Activated naive CD8-positive, alpha-beta T cell treated with anti-CD3 and anti-CD28 coated beads for 36 hours (primary cell): ENCODE measurements at regions not wholly inside any gene's neighbourhood (a gene's known extent, or its start where the extent isn't known, plus 50 kb on each side); places are given as distances from the start of the nearest gene placed in this dataset.

Source experiments
- DNase-seq: peaks from one replicate; pipeline ENCODE4 v3.0.0; 2021
- H3K27ac Mint-ChIP-seq: one replicate; pipeline ENCODE4 v1.8.0; 2022; ENCODE audit warnings: mild to moderate bottlenecking, moderate library complexity, mixed read lengths
- H3K27me3 Mint-ChIP-seq: one replicate; pipeline ENCODE4 v1.8.0; 2022; ENCODE audit warnings: mild to moderate bottlenecking, mixed read lengths
- H3K36me3 Mint-ChIP-seq: one replicate; pipeline ENCODE4 v1.8.0; 2021; ENCODE audit warnings: mild to moderate bottlenecking, mixed read lengths
- H3K4me1 Mint-ChIP-seq: one replicate; pipeline ENCODE4 v1.8.0; 2021; ENCODE audit warnings: mixed read lengths
- H3K4me3 Mint-ChIP-seq: one replicate; pipeline ENCODE4 v1.8.0; 2022; ENCODE audit warnings: mild to moderate bottlenecking, moderate library complexity, mixed read lengths
- H3K9me3 Mint-ChIP-seq: one replicate; pipeline ENCODE4 v1.8.0; 2022; ENCODE audit warnings: mixed read lengths

DNA sequence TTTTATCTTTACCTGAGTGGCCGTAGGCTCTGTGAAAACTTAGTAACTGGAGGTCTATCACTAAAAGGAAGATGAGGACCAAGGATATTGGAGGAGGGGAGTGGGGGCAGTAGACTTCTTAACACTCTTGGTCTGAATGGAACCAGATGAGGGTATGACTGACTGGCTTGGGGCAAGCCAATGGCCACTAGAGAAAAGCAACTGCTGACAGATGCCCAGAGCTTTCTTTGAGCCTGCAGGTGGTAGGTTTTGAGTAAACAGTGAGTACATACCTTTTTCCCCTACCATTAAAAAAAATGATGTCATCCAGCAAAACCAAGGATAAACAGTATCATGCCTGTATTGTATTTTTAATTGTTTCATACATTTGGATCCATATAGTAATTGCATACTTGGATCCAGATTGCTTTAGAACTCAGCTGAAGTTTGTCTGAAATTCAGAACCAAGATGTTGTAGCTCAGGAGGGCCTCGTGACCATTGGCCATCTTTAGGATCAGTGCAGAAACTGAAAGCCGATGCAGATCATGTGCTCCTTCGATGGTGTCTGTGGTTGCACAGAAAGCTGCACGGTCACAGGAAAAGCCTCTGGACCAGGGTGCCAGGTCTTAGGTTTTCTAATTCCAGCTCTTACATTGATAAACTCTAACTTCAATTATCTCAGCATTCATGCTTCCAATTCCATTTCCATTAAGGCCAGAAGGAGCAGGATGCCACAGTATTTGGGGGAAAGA lies 131.0 kb downstream of the PDGFRA start:
- Mint-ChIP-seq H3K27me3 (no peaks in the 10 kb centered on the region), H3K27ac (no peak overlapping the region), H3K36me3 (no peaks in the 10 kb centered on the region), H3K4me1 (no peaks in the 10 kb centered on the region), H3K9me3 (no peaks in the 10 kb centered on the region), H3K4me3 (no peak overlapping the region)
- DNase-seq, result no peak

GRCh38 chr4:54363037-54363436 lies 133.9 kb downstream of the PDGFRA start:
- no peak for DNase-seq
- Mint-ChIP-seq H3K27me3 (no peaks in the 10 kb centered on the region), H3K4me3 (no peak overlapping the region)

DNA sequence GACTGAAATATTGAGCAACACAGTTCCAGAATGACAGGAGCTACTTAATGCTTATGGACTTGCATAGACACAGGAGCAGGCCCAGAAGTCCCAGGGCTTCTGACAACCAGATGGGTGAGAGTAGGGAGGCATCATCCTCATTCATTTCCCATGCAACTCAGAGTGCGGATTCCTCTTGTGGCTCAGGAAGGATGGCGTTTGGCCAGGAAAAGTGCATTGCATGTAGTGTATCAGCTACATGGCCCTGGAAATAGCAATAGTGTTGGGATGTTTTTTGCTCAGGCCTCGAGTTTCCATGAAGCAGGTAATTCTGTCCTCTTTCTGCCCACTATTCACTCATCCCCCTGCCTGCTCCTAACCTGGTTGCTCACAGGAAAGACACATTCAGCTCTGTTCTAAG lies 136.6 kb downstream of the PDGFRA start:
- Mint-ChIP-seq H3K4me3 (no peak overlapping the region), H3K36me3 (no peaks in the 10 kb centered on the region), H3K27me3 (no peaks in the 10 kb centered on the region), H3K27ac (no peak overlapping the region), H3K9me3 (no peaks in the 10 kb centered on the region), H3K4me1 (no peaks in the 10 kb centered on the region)
- no peak for DNase-seq

More at GRCh38 chr4:54363037-54363436, 133.9 kb downstream of the PDGFRA start:
- no peaks in the 10 kb centered on the region for H3K9me3 Mint-ChIP-seq
- no peak overlapping the region for H3K27ac Mint-ChIP-seq
- H3K4me1 Mint-ChIP-seq, result no peaks in the 10 kb centered on the region
- H3K36me3 Mint-ChIP-seq, result no peaks in the 10 kb centered on the region

GRCh38 chr4:54367059-54367458 lies 138.0 kb downstream of the PDGFRA start:
- DNase-seq, result no peak
- Mint-ChIP-seq H3K4me1 (no peaks in the 10 kb centered on the region), H3K9me3 (no peaks in the 10 kb centered on the region), H3K27me3 (no peaks in the 10 kb centered on the region), H3K36me3 (no peaks in the 10 kb centered on the region), H3K27ac (no peak overlapping the region), H3K4me3 (no peak overlapping the region)

DNA sequence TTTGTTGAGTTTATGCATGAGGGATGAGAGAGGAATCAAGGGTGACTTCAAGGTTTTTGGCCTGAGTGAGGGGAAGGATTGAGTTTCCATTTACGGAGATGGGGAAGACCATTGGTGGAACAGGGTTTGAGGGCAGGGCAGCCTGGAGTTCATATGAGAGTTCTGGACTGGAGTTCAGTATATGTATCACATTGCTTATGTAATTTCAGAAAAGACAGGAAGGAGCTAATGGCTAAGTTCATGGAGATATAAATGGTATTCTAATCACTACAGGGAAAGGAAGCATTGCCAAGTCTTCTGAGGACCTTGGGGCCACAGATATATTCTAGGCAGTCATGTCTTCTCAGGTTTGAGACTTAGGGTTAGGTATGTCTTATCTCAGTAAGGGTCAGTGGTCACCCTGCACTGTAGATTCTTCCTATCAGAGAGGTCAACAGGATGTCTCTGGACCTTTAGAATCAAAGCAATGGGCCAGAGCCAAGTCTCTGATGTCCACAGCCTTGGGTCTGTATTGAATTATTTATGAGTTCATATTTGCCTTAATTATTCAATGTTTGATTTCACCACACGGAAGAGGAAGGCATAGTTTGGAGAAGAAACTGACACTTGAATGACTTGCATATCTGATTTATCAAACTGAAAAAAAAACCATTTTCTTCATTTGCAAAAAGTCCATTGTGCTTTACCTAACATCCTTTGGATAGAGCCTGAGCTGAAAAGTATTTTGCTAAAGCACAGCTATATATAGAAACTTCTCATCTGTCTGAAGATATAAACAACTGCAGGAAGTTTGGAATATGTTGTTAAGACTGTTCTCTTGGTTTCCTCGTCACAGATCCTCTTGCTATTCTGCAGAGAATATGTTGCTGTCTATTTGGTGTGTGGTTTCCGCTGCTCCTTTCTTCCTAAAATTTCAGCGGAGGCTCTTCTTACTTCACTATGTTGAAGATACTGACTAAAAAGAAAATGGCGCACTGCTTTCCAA lies 139.5 kb downstream of the PDGFRA start:
- H3K27ac Mint-ChIP-seq, result no peak overlapping the region
- peaks cover 3% of the 10 kb centered on the region for H3K27me3 Mint-ChIP-seq
- H3K4me3 Mint-ChIP-seq, result no peak overlapping the region
- no peaks in the 10 kb centered on the region for H3K9me3 Mint-ChIP-seq
- H3K4me1 Mint-ChIP-seq, result no peaks in the 10 kb centered on the region
- H3K36me3 Mint-ChIP-seq, result no peaks in the 10 kb centered on the region
- DNase-seq, result no peak

GRCh38 chr4:54371173-54371572 lies 142.1 kb downstream of the PDGFRA start:
- Mint-ChIP-seq H3K27ac (no peak overlapping the region), H3K27me3 (peaks cover 7% of the 10 kb centered on the region), H3K9me3 (no peaks in the 10 kb centered on the region), H3K4me1 (no peaks in the 10 kb centered on the region), H3K4me3 (no peak overlapping the region), H3K36me3 (no peaks in the 10 kb centered on the region)
- DNase-seq, result no peak

DNA sequence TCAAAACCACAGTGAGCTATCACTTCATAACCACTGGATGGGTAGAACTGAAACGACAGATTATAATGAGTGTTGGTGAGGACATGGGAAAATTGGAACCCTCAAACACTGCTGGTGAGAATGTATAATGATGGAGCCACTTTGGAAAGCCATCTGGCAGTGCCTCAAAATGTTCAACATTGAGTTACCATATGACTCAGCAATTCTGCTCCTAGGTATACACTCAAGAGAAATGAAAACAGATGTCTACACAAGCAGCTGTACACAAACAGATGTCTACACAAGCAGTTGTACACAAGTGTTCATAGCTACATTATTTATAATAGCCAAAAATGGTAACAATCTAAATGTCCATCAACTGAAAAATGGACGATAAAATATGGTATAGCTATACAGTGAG lies 143.9 kb downstream of the PDGFRA start:
- Mint-ChIP-seq H3K4me3 (no peak overlapping the region), H3K27ac (no peak overlapping the region), H3K36me3 (no peaks in the 10 kb centered on the region), H3K9me3 (no peaks in the 10 kb centered on the region), H3K27me3 (peaks cover 7% of the 10 kb centered on the region), H3K4me1 (no peaks in the 10 kb centered on the region)
- DNase-seq, result no peak

GRCh38 chr4:54373718-54374210 lies 144.7 kb downstream of the PDGFRA start:
- Mint-ChIP-seq H3K4me1 (no peaks in the 10 kb centered on the region), H3K9me3 (no peaks in the 10 kb centered on the region), H3K4me3 (no peak overlapping the region), H3K27ac (no peak overlapping the region), H3K27me3 (peaks cover 7% of the 10 kb centered on the region), H3K36me3 (no peaks in the 10 kb centered on the region)
- no peak for DNase-seq

GRCh38 chr4:54378461-54378860 lies 149.4 kb downstream of the PDGFRA start:
- Mint-ChIP-seq H3K4me3 (no peak overlapping the region), H3K27me3 (peaks cover 4% of the 10 kb centered on the region), H3K27ac (no peak overlapping the region), H3K36me3 (no peaks in the 10 kb centered on the region), H3K9me3 (peaks cover 2% of the 10 kb centered on the region), H3K4me1 (no peaks in the 10 kb centered on the region)
- no peak for DNase-seq

- Mint-ChIP-seq H3K27me3 (no peaks in the 10 kb centered on the region), H3K36me3 (no peaks in the 10 kb centered on the region), H3K27ac (no peak overlapping the region), H3K4me1 (no peaks in the 10 kb centered on the region), H3K9me3 (peaks cover 8% of the 10 kb centered on the region), H3K4me3 (no peak overlapping the region)
- no peak for DNase-seq
Measured at GRCh38 chr4:54384152-54384551, 155.1 kb downstream of the PDGFRA start.

GRCh38 chr4:54384563-54384962 lies 155.5 kb downstream of the PDGFRA start:
- Mint-ChIP-seq H3K4me3 (no peak overlapping the region), H3K27ac (no peak overlapping the region), H3K4me1 (no peaks in the 10 kb centered on the region), H3K9me3 (peaks cover 8% of the 10 kb centered on the region), H3K36me3 (no peaks in the 10 kb centered on the region), H3K27me3 (peaks cover under 1% of the 10 kb centered on the region)
- DNase-seq, result no peak

- Mint-ChIP-seq H3K27me3 (peaks cover 5% of the 10 kb centered on the region), H3K36me3 (no peaks in the 10 kb centered on the region), H3K4me3 (no peak overlapping the region), H3K4me1 (no peaks in the 10 kb centered on the region), H3K9me3 (peaks cover 8% of the 10 kb centered on the region), H3K27ac (no peak overlapping the region)
- DNase-seq, result no peak
Measured at GRCh38 chr4:54386042-54386669, 157.1 kb downstream of the PDGFRA start.

- H3K4me3 Mint-ChIP-seq, result no peak overlapping the region
- H3K36me3 Mint-ChIP-seq, result no peaks in the 10 kb centered on the region
- no peaks in the 10 kb centered on the region for H3K4me1 Mint-ChIP-seq
- peaks cover 9% of the 10 kb centered on the region for H3K27me3 Mint-ChIP-seq
- no peak overlapping the region for H3K27ac Mint-ChIP-seq
- peaks cover 8% of the 10 kb centered on the region for H3K9me3 Mint-ChIP-seq
- no peak for DNase-seq
Measured at GRCh38 chr4:54386693-54387092, 157.6 kb downstream of the PDGFRA start.

GRCh38 chr4:54390670-54391069 lies 161.6 kb downstream of the PDGFRA start:
- peaks cover 9% of the 10 kb centered on the region for H3K27me3 Mint-ChIP-seq
- peaks cover 8% of the 10 kb centered on the region for H3K9me3 Mint-ChIP-seq
- no peak overlapping the region for H3K4me3 Mint-ChIP-seq
- H3K27ac Mint-ChIP-seq, result no peak overlapping the region
- H3K36me3 Mint-ChIP-seq, result no peaks in the 10 kb centered on the region
- DNase-seq, result no peak
- H3K4me1 Mint-ChIP-seq, result no peaks in the 10 kb centered on the region

- no peak overlapping the region for H3K27ac Mint-ChIP-seq
- peaks cover 8% of the 10 kb centered on the region for H3K9me3 Mint-ChIP-seq
- DNase-seq, result no peak
- H3K4me3 Mint-ChIP-seq, result no peak overlapping the region
- no peaks in the 10 kb centered on the region for H3K4me1 Mint-ChIP-seq
- peaks cover 9% of the 10 kb centered on the region for H3K27me3 Mint-ChIP-seq
- no peaks in the 10 kb centered on the region for H3K36me3 Mint-ChIP-seq
Measured at GRCh38 chr4:54391104-54391503, 162.0 kb downstream of the PDGFRA start.
